HCT116 (cell line): ENCODE measurements at regions not wholly inside any gene's neighbourhood (a gene's known extent, or its start where the extent isn't known, plus 50 kb on each side); places are given as distances from the start of the nearest gene placed in this dataset.

Experiments
- ATAC-seq: fragments of 200-7000 bp; cut with Tn5 transposase; 2 replicates; pipeline ENCODE4 v1.9.1; 2020; ENCODE audit warnings: mild to moderate bottlenecking, moderate library complexity
- BruUV-seq: library from RNA; stranded (reverse); fragments of 400-500 nt; replicated peaks from 2 replicates; lab custom pipeline; 2021; lab: Mats Ljungman, UMichigan
- CTCF ChIA-PET: fragments of 300-600 bp; sonication (Branson Sonifier 250); formaldehyde crosslinking; loops from one replicate; lab custom pipeline; 2021; ENCODE audit warnings: antibody characterized with exemption; lab: Charles Lee
- POLR2A ChIA-PET: fragments of 300-600, 350-600 bp; sonication (Branson Sonifier 250); formaldehyde crosslinking; loops from one replicate; lab custom pipeline; 2021; ENCODE audit warnings: antibody characterized with exemption; lab: Charles Lee
- RAD21 ChIA-PET, 2 experiments: fragments of 300-600 bp; sonication (Branson Sonifier 250); formaldehyde crosslinking; loops; one replicate each; lab custom pipeline; 2023; ENCODE audit warnings: low total read pairs in 2 of 2; ENCODE audit not compliant: uncharacterized antibody in 2 of 2, unreplicated experiment in 2 of 2, low non-redundant PET in 1 of 2; lab: Charles Lee
- DNase-seq: peaks from one replicate; pipeline ENCODE4 v3.0.0-alpha.2; 2010; ENCODE audit warnings: low read depth, low spot score
- H2AFZ ChIP-seq: fragments of 200-600 bp; shearing (Covaris generic), sonication (generic); 2 replicates; pipeline ENCODE4 v1.6.1; 2017; ENCODE audit warnings: low read depth, mixed run types, mixed read lengths, antibody characterized with exemption, low read length; ENCODE audit not compliant: poor library complexity, severe bottlenecking
- H3K27ac ChIP-seq: 2 replicates; pipeline ENCODE4 v1.5.1; 2012; ENCODE audit warnings: low read depth, low read length
- H3K27me3 ChIP-seq: fragments of 200-600 bp; sonication (generic); 2 replicates; pipeline ENCODE4 v1.6.1; 2016; ENCODE audit warnings: mixed run types, low read length, mixed read lengths; ENCODE audit not compliant: insufficient read depth
- H3K36me3 ChIP-seq, 2 experiments: fragments of 200-500 bp in 1 of 2; fragments of 200-600 bp in 1 of 2; sonication (Bioruptor generic) in 1 of 2; sonication (generic) in 1 of 2; 2 replicates each; pipeline versions ENCODE4 v1.5.1 to v1.6.1; 2014 to 2016; ENCODE audit warnings: low read length in 2 of 2, inconsistent platforms in 1 of 2, mixed read lengths in 1 of 2, mixed run types in 1 of 2; ENCODE audit not compliant: insufficient read depth in 2 of 2, control insufficient read depth in 1 of 2
- H3K4me1 ChIP-seq, 2 experiments: fragments of 200-600 bp in 1 of 2; sonication (generic) in 1 of 2; 2 replicates each; pipeline versions ENCODE4 v1.5.1 to v1.6.1; 2012 to 2017; ENCODE audit warnings: low read length in 2 of 2, inconsistent platforms in 1 of 2, mild to moderate bottlenecking in 1 of 2, mixed read lengths in 1 of 2, mixed run types in 1 of 2, moderate library complexity in 1 of 2; ENCODE audit not compliant: insufficient read depth in 2 of 2, control insufficient read depth in 1 of 2
- H3K4me2 ChIP-seq: fragments of 200-600 bp; sonication (generic); 2 replicates; pipeline ENCODE4 v1.6.1; 2017; ENCODE audit warnings: mixed run types, low read length, mixed read lengths
- H3K4me3 ChIP-seq, 2 experiments: fragments of 200-600 bp in 1 of 2; sonication (generic) in 1 of 2; replicated peaks in 1 of 2; 2 replicates each; pipeline ENCODE4 v1.5.1; 2011 to 2016; ENCODE audit warnings: low read length in 2 of 2, control low read depth in 1 of 2, low read depth in 1 of 2, mild to moderate bottlenecking in 1 of 2, mixed read lengths in 1 of 2, mixed run types in 1 of 2
- H3K79me2 ChIP-seq: fragments of 200-600 bp; sonication (generic); 2 replicates; pipeline ENCODE4 v1.6.1; 2017; ENCODE audit warnings: mild to moderate bottlenecking, mixed run types, low read length, moderate library complexity, mixed read lengths; ENCODE audit not compliant: insufficient read depth
- H3K9ac ChIP-seq: fragments of 200-600 bp; sonication (generic); 2 replicates; pipeline ENCODE4 v1.6.1; 2016; ENCODE audit warnings: low read length, mixed read lengths
- H3K9me2 ChIP-seq: fragments of 200-600 bp; sonication (generic), shearing (Covaris generic); 2 replicates; pipeline ENCODE4 v1.6.1; 2017; ENCODE audit warnings: mixed run types, mild to moderate bottlenecking, moderate library complexity; ENCODE audit not compliant: insufficient read depth
- H3K9me3 ChIP-seq, 2 experiments: fragments of 200-500 bp in 1 of 2; fragments of 200-600 bp in 1 of 2; sonication (Bioruptor generic) in 1 of 2; sonication (generic) in 1 of 2; 2 replicates each; pipeline ENCODE4 v1.6.1; 2014 to 2017; ENCODE audit warnings: low read length in 2 of 2, mixed read lengths in 2 of 2, inconsistent platforms in 1 of 2, low read depth in 1 of 2, mild to moderate bottlenecking in 1 of 2, mixed run types in 1 of 2, moderate library complexity in 1 of 2; ENCODE audit not compliant: control insufficient read depth in 1 of 2, insufficient read depth in 1 of 2
- H4K20me1 ChIP-seq: fragments of 200-600 bp; sonication (generic), shearing (Covaris generic); 2 replicates; pipeline ENCODE4 v1.6.1; 2017; ENCODE audit warnings: mixed run types, mild to moderate bottlenecking, moderate library complexity; ENCODE audit not compliant: insufficient read depth
- JUND ChIP-seq: IDR thresholded peaks from 2 replicates; pipeline ENCODE4 v1.6.1; 2012
- POLR2A ChIP-seq: IDR thresholded peaks from 2 replicates; pipeline ENCODE4 v1.7.0; 2011; ENCODE audit warnings: borderline replicate concordance; ENCODE audit not compliant: insufficient read depth, insufficient read length; ENCODE audit errors: extremely low read depth
- SRF ChIP-seq: IDR thresholded peaks from 2 replicates; pipeline ENCODE4 v1.6.1; 2012; ENCODE audit warnings: low read depth
- YY1 ChIP-seq: IDR thresholded peaks from 2 replicates; pipeline ENCODE4 v1.6.1; 2011; ENCODE audit warnings: low read length, low read depth, moderate library complexity, mild to moderate bottlenecking; ENCODE audit not compliant: insufficient replicate concordance; ENCODE audit errors: extremely low read depth
- intact Hi-C: fragments of 100-400 bp; cut with micrococcal nuclease; formaldehyde crosslinking; loops from 2 replicates; pipeline ENCODE4 v1.10.0; 2022
- TF ChIP-seq, protein P1 (sequence below): IDR thresholded peaks from 2 replicates; pipeline ENCODE4 v1.6.1; 2012

DNA sequence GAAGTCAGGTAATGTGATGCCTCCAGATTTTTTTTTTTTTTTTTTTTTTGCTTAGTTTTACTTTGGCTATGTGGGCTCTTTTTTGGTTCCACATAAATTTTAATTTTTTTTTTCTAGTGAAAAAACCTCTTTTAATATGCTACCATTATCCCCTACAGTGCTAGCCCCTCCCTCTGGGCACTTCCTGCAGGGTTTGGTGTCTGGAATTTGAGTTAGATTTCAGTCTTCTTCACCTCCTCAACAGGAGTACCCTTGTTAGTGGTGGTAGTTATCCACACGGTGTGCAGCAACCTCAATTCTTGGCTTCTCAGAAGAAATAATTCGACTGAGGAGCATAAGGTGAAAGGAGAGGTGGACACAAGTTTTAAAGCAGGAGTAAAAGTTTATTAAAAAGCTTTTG is 128.8 kb upstream of the SYNCRIP start:
- no peaks in the 10 kb centered on the region for H3K4me1 ChIP-seq
- ChIA-PET POLR2A (no interaction called here), RAD21 (no interaction called here), CTCF (no interaction called here)
- no peak overlapping the region for H3K9ac ChIP-seq
- no peak overlapping the region for H3K4me3 ChIP-seq
- H2AFZ ChIP-seq, result no peak overlapping the region
- DNase-seq, result no peak
- H3K4me2 ChIP-seq, result no peak overlapping the region
- H3K9me2 ChIP-seq, result no peaks in the 10 kb centered on the region
- H3K27me3 ChIP-seq, result no peaks in the 10 kb centered on the region; the same call in 1 of the 2 replicates
- no peaks in the 10 kb centered on the region for H3K79me2 ChIP-seq
- no peaks in the 10 kb centered on the region for H3K9me3 ChIP-seq
- H3K27ac ChIP-seq, result no peak overlapping the region
- no peak for TF ChIP-seq POLR2A
- no peak for TF ChIP-seq SRF
- TF ChIP-seq, all 23 proteins: peak for 0
- H3K36me3 ChIP-seq, result no peaks in the 10 kb centered on the region
- no TSS peak for BruUV-seq
- intact Hi-C loops, result no loop called here
- ATAC-seq, result no peak
- H4K20me1 ChIP-seq, result no peaks in the 10 kb centered on the region

DNA sequence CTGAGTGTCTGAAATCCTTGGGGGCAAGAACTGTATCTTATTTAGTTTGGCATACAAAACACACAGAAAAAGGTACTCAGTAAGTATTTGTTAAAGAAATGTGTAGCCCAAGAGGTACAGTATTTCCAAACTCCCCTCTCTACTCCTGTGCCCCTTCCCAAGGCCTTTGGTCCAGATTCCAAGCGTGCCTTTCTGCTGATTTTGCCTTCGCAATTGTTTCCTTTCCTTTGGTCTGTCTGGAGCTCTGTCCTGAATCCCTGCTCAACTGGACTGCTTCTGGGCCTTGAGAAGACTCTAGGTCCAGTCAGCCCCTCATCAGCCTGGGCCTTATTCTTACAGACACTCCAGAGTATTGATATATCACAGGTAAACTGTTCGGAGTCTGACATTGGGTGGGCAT is 122.2 kb upstream of the SYNCRIP start:
- H3K9me3 ChIP-seq, result no peaks in the 10 kb centered on the region
- no TSS peak for BruUV-seq
- intact Hi-C loops, result no loop called here
- TF ChIP-seq JUND (no peak), YY1 (no peak)
- TF ChIP-seq, protein P1, sequence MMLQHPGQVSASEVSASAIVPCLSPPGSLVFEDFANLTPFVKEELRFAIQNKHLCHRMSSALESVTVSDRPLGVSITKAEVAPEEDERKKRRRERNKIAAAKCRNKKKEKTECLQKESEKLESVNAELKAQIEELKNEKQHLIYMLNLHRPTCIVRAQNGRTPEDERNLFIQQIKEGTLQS, result no peak
- DNase-seq (no peak), ATAC-seq (no peak)
- no peaks in the 10 kb centered on the region for H4K20me1 ChIP-seq
- ChIA-PET RAD21 (no interaction called here), CTCF (no interaction called here), POLR2A (no interaction called here)
- no peak overlapping the region for H2AFZ ChIP-seq
- H3K27ac ChIP-seq, result no peak overlapping the region
- no peak overlapping the region for H3K4me3 ChIP-seq
- H3K36me3 ChIP-seq, result no peaks in the 10 kb centered on the region
- no peaks in the 10 kb centered on the region for H3K79me2 ChIP-seq
- no peaks in the 10 kb centered on the region for H3K4me1 ChIP-seq
- no peaks in the 10 kb centered on the region for H3K9me2 ChIP-seq
- no peaks in the 10 kb centered on the region for H3K27me3 ChIP-seq
- H3K4me2 ChIP-seq, result no peak overlapping the region
- no peak overlapping the region for H3K9ac ChIP-seq
